ENCODE measurements at regions not wholly inside any gene's neighbourhood (a gene's known extent, or its start where the extent isn't known, plus 50 kb on each side); places are given as distances from the start of the nearest gene placed in this dataset.

DNA sequence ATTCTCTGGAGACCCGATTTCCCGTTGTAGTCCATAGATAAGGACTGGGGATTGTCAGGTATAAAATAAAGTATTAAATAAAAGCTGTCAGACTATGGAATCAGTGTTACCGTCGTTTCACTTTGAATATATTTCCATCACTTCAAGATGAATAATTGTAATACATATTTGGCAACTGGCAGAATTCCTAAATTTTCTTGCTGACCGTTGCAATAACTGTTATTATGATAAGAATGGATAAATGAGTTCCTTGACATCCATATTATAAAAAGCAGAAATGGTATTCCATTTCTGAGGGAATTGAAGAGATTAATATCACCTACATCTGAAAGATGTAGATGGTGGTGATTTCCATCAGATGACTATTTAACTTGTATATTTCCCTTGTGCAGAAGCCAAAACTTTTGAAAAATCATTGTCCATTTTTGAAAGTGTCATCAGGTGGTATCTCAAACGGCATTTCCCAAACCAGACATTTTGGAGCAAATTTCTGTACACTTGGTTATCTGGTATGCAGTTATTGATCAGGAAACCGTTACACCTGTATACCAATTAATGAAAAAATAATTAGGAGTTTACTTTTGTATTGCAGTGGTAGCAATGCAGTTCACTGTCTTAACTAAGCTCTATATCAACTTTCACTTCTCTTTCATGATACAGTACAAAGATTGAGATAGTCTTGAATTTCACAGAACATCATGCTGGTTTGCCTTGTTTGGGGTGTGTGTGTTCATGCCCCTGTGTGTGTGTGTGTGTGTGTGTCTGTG lies 878.5 kb downstream of the PCDH18 start:
- TF ChIP-seq, protein P1, sequence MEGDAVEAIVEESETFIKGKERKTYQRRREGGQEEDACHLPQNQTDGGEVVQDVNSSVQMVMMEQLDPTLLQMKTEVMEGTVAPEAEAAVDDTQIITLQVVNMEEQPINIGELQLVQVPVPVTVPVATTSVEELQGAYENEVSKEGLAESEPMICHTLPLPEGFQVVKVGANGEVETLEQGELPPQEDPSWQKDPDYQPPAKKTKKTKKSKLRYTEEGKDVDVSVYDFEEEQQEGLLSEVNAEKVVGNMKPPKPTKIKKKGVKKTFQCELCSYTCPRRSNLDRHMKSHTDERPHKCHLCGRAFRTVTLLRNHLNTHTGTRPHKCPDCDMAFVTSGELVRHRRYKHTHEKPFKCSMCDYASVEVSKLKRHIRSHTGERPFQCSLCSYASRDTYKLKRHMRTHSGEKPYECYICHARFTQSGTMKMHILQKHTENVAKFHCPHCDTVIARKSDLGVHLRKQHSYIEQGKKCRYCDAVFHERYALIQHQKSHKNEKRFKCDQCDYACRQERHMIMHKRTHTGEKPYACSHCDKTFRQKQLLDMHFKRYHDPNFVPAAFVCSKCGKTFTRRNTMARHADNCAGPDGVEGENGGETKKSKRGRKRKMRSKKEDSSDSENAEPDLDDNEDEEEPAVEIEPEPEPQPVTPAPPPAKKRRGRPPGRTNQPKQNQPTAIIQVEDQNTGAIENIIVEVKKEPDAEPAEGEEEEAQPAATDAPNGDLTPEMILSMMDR (IDR thresholded peaks at IDR 0.05 in 2 of 3, conservative IDR thresholded peaks at IDR 0.05 in 1 of 3; ENCODE audit: control insufficient read depth in 2 of 3, extremely low read depth in 1 of 3, insufficient read depth in 1 of 3, low read depth in 3 of 3, low read length in 3 of 3): no peak
- TF ChIP-seq POLR2AphosphoS5 (IDR thresholded peaks at IDR 0.05; ENCODE audit: low read length): no peak
- no peak for TF ChIP-seq ZNF207 (IDR thresholded peaks at IDR 0.05; ENCODE audit: borderline replicate concordance)
- TF ChIP-seq TCF7 (IDR thresholded peaks at IDR 0.05; ENCODE audit: borderline replicate concordance): no peak
- TF ChIP-seq NFIC (IDR thresholded peaks at IDR 0.05; ENCODE audit: low read depth, low read length): no peak
- no peak for TF ChIP-seq YBX1 (IDR thresholded peaks at IDR 0.05)
- TF ChIP-seq SP1 (IDR thresholded peaks at IDR 0.05; ENCODE audit: low read depth, low read length): no peak
- no peak for TF ChIP-seq POLR2A (IDR thresholded peaks at IDR 0.05; ENCODE audit: low read depth, low read length)
- TF ChIP-seq, protein P2, sequence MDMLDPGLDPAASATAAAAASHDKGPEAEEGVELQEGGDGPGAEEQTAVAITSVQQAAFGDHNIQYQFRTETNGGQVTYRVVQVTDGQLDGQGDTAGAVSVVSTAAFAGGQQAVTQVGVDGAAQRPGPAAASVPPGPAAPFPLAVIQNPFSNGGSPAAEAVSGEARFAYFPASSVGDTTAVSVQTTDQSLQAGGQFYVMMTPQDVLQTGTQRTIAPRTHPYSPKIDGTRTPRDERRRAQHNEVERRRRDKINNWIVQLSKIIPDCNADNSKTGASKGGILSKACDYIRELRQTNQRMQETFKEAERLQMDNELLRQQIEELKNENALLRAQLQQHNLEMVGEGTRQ (IDR thresholded peaks at IDR 0.05; ENCODE audit: borderline replicate concordance, low read depth, low read length): no peak
- no peak for TF ChIP-seq NR2C2 (IDR thresholded peaks at IDR 0.05; ENCODE audit: borderline replicate concordance, control insufficient read depth, insufficient read length, low read depth)
- no peak for TF ChIP-seq SRF (IDR thresholded peaks at IDR 0.05; ENCODE audit: low read depth in 2 of 2, low read length in 2 of 2)
- TF ChIP-seq, protein P3, sequence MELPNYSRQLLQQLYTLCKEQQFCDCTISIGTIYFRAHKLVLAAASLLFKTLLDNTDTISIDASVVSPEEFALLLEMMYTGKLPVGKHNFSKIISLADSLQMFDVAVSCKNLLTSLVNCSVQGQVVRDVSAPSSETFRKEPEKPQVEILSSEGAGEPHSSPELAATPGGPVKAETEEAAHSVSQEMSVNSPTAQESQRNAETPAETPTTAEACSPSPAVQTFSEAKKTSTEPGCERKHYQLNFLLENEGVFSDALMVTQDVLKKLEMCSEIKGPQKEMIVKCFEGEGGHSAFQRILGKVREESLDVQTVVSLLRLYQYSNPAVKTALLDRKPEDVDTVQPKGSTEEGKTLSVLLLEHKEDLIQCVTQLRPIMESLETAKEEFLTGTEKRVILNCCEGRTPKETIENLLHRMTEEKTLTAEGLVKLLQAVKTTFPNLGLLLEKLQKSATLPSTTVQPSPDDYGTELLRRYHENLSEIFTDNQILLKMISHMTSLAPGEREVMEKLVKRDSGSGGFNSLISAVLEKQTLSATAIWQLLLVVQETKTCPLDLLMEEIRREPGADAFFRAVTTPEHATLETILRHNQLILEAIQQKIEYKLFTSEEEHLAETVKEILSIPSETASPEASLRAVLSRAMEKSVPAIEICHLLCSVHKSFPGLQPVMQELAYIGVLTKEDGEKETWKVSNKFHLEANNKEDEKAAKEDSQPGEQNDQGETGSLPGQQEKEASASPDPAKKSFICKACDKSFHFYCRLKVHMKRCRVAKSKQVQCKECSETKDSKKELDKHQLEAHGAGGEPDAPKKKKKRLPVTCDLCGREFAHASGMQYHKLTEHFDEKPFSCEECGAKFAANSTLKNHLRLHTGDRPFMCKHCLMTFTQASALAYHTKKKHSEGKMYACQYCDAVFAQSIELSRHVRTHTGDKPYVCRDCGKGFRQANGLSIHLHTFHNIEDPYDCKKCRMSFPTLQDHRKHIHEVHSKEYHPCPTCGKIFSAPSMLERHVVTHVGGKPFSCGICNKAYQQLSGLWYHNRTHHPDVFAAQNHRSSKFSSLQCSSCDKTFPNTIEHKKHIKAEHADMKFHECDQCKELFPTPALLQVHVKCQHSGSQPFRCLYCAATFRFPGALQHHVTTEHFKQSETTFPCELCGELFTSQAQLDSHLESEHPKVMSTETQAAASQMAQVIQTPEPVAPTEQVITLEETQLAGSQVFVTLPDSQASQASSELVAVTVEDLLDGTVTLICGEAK (IDR thresholded peaks at IDR 0.05; ENCODE audit: borderline replicate concordance): no peak
